ENCODE measurements at regions not wholly inside any gene's neighbourhood (a gene's known extent, or its start where the extent isn't known, plus 50 kb on each side); places are given as distances from the start of the nearest gene placed in this dataset.

DNA sequence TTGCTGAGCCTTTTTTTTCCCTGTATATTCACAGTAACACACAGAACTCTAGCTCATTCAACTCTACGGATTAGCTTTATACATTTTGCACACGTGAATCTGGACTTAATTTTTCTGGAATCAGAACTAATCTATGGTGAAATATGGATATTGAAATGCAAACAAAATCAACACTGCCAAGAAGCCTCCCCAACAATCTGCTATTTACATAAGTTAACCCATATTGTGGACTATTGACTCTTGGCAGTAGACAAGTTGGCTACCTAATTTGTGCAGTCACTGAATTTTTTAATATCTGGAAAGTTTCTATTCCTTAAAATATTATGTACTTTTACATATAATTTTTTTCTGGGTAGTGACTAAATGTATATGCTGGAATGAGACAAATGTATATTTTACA, 815.4 kb downstream of the PCDH17 start:
- Histone ChIP-seq H3K9ac (ENCODE audit: low read length) (no peak overlapping the region), H3K27ac (ENCODE audit: low read length in 2 of 2) (no peak overlapping the region), H3K4me2 (replicated peaks; ENCODE audit: low read depth, low read length, poor library complexity, severe bottlenecking) (no peak overlapping the region), H3K79me2 (ENCODE audit: control insufficient read depth, insufficient read depth, low read length) (no peaks in the 10 kb centered on the region), H3K9me3 (ENCODE audit: control extremely low read depth in 1 of 3, control insufficient read depth in 2 of 3, insufficient read depth in 1 of 3, low read length in 2 of 3) (no peaks in the 10 kb centered on the region), H2AFZ (ENCODE audit: insufficient read depth, low read depth, low read length, poor library complexity, severe bottlenecking) (no peak overlapping the region), H4K20me1 (ENCODE audit: control insufficient read depth, insufficient read depth, low read length, poor library complexity, severe bottlenecking) (no peaks in the 10 kb centered on the region), H3K4me3 (ENCODE audit: control extremely low read depth in 1 of 5, extremely low read depth in 1 of 5, insufficient read depth in 1 of 5, low read depth in 2 of 5, low read length in 4 of 5) (no peak overlapping the region), H3K27me3 (replicated peaks in 1 of 4; ENCODE audit: control extremely low read depth in 1 of 4, control insufficient read depth in 3 of 4, insufficient read depth in 4 of 4, low read length in 3 of 4) (no peaks in the 10 kb centered on the region), H3K36me3 (replicated peaks in 1 of 2; ENCODE audit: control extremely low read depth in 1 of 2, control insufficient read depth in 1 of 2, extremely low read depth in 1 of 2, insufficient read depth in 2 of 2, low read length in 1 of 2) (no peaks in the 10 kb centered on the region), H3K4me1 (ENCODE audit: control insufficient read depth in 2 of 2, insufficient read depth in 2 of 2, low read length in 2 of 2) (no peaks in the 10 kb centered on the region)
- no peak for DNase-seq
- ChIA-PET POLR2A (no interaction called here), CTCF (no interaction called here)
- Mint-ChIP-seq H3K4me3 (no peak overlapping the region), H3K27ac (no peak overlapping the region), H3K4me1 (no peaks in the 10 kb centered on the region), H3K9me3 (ENCODE audit: insufficient read depth) (peaks cover 2% of the 10 kb centered on the region), H3K27me3 (no peaks in the 10 kb centered on the region)
- no peak for TF ChIP-seq EZH2 (IDR thresholded peaks at IDR 0.05; ENCODE audit: borderline replicate concordance, insufficient read depth, low read depth, low read length, poor library complexity, severe bottlenecking)
- TF ChIP-seq, protein P1, sequence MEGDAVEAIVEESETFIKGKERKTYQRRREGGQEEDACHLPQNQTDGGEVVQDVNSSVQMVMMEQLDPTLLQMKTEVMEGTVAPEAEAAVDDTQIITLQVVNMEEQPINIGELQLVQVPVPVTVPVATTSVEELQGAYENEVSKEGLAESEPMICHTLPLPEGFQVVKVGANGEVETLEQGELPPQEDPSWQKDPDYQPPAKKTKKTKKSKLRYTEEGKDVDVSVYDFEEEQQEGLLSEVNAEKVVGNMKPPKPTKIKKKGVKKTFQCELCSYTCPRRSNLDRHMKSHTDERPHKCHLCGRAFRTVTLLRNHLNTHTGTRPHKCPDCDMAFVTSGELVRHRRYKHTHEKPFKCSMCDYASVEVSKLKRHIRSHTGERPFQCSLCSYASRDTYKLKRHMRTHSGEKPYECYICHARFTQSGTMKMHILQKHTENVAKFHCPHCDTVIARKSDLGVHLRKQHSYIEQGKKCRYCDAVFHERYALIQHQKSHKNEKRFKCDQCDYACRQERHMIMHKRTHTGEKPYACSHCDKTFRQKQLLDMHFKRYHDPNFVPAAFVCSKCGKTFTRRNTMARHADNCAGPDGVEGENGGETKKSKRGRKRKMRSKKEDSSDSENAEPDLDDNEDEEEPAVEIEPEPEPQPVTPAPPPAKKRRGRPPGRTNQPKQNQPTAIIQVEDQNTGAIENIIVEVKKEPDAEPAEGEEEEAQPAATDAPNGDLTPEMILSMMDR (IDR thresholded peaks at IDR 0.05) = no peak
- no peak for ATAC-seq (ENCODE audit: low read depth)
- intact Hi-C loops (cut with micrococcal nuclease) = no loop called here
- no CpG with 5 or more reads among the region's 2 CpGs for WGBS (ENCODE audit: insufficient coverage)

DNA sequence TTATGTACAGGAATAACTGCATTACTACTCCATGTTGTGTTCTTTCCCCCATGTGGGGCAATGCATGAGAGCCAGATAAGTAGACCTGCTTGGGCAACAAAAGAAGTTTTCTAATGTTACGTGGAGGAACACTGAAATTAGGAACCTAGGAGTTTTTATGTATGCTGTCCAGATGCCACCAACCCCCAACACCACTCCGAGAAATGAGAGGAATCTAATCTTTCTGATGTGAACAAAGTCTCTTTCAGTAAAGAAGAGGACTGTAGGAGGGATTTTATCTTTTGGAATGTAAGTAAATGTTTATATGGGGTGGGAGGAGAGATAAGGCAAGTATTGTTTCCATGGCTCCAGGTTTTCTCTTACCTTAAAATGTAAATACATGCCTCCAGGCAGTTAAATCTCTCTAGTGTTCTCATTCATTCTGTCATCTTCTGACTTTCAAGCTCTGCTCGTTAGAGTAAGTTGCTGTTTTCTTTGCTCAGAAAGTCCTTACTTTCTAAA, 820.6 kb downstream of the PCDH17 start:
- Mint-ChIP-seq H3K27me3 (no peaks in the 10 kb centered on the region), H3K9me3 (ENCODE audit: insufficient read depth) (peaks cover 7% of the 10 kb centered on the region), H3K4me1 (no peaks in the 10 kb centered on the region), H3K27ac (no peak overlapping the region), H3K4me3 (no peak overlapping the region)
- H3K27me3 ChIP-seq (replicated peaks in 1 of 4; ENCODE audit: control extremely low read depth in 1 of 4, control insufficient read depth in 3 of 4, insufficient read depth in 4 of 4, low read length in 3 of 4) = no peaks in the 10 kb centered on the region
- WGBS (ENCODE audit: insufficient coverage) = no CpG with 5 or more reads among the region's 3 CpGs
- ATAC-seq (ENCODE audit: low read depth) (no peak), DNase-seq (no peak)
- ChIA-PET CTCF (no interaction called here), POLR2A (no interaction called here)
- no peak for TF ChIP-seq EZH2 (IDR thresholded peaks at IDR 0.05; ENCODE audit: borderline replicate concordance, insufficient read depth, low read depth, low read length, poor library complexity, severe bottlenecking)
- TF ChIP-seq, protein P1 (IDR thresholded peaks at IDR 0.05) = no peak
- H3K9ac ChIP-seq (ENCODE audit: low read length) = no peak overlapping the region
- no peaks in the 10 kb centered on the region for H3K36me3 ChIP-seq (replicated peaks in 1 of 2; ENCODE audit: control extremely low read depth in 1 of 2, control insufficient read depth in 1 of 2, extremely low read depth in 1 of 2, insufficient read depth in 2 of 2, low read length in 1 of 2)
- no peaks in the 10 kb centered on the region for H3K4me1 ChIP-seq (ENCODE audit: control insufficient read depth in 2 of 2, insufficient read depth in 2 of 2, low read length in 2 of 2)
- H4K20me1 ChIP-seq (ENCODE audit: control insufficient read depth, insufficient read depth, low read length, poor library complexity, severe bottlenecking) = no peaks in the 10 kb centered on the region
- intact Hi-C loops (cut with micrococcal nuclease) = no loop called here
- no peak overlapping the region for H3K4me2 ChIP-seq (replicated peaks; ENCODE audit: low read depth, low read length, poor library complexity, severe bottlenecking)
- no peak overlapping the region for H2AFZ ChIP-seq (ENCODE audit: insufficient read depth, low read depth, low read length, poor library complexity, severe bottlenecking)
- H3K9me3 ChIP-seq (ENCODE audit: control extremely low read depth in 1 of 3, control insufficient read depth in 2 of 3, insufficient read depth in 1 of 3, low read length in 2 of 3) = peaks cover 0 to 3% (median 2%) of the 10 kb centered on the region in 3 donors
- no peak overlapping the region for H3K27ac ChIP-seq (ENCODE audit: low read length in 2 of 2)
- no peaks in the 10 kb centered on the region for H3K79me2 ChIP-seq (ENCODE audit: control insufficient read depth, insufficient read depth, low read length)
- no peak overlapping the region for H3K4me3 ChIP-seq (ENCODE audit: control extremely low read depth in 1 of 5, extremely low read depth in 1 of 5, insufficient read depth in 1 of 5, low read depth in 2 of 5, low read length in 4 of 5)
